CD4-positive, alpha-beta T cell treated with Interleukin-21 for 1 hour (primary cell): ENCODE measurements at regions not wholly inside any gene's neighbourhood (a gene's known extent, or its start where the extent isn't known, plus 50 kb on each side); places are given as distances from the start of the nearest gene placed in this dataset.

Experiments used
- DNase-seq: peaks from one replicate; pipeline ENCODE4 v3.0.0-alpha.2; 2020

GRCh38 chr2:221346411-221346810 is 225.7 kb downstream of the EPHA4 start:
- DNase-seq: no peak

- DNase-seq: no peak
Measured at GRCh38 chr2:221347471-221347870, 224.6 kb downstream of the EPHA4 start.

GRCh38 chr2:221350616-221351015 is 221.5 kb downstream of the EPHA4 start:
- no peak for DNase-seq

GRCh38 chr2:221353201-221353600 is 218.9 kb downstream of the EPHA4 start:
- DNase-seq: no peak

- no peak for DNase-seq
Measured at GRCh38 chr2:221360312-221360711, 211.8 kb downstream of the EPHA4 start.

- no peak for DNase-seq
Measured at GRCh38 chr2:221360742-221361141, 211.4 kb downstream of the EPHA4 start.

- DNase-seq: no peak
Measured at GRCh38 chr2:221361633-221362032, 210.5 kb downstream of the EPHA4 start.

- DNase-seq: no peak
Measured at GRCh38 chr2:221364672-221365071, 207.4 kb downstream of the EPHA4 start.
